Neural crest cell (in vitro differentiated cells): ENCODE measurements at regions not wholly inside any gene's neighbourhood (a gene's known extent, or its start where the extent isn't known, plus 50 kb on each side); places are given as distances from the start of the nearest gene placed in this dataset.

Source experiments
- DNase-seq: peaks from one replicate; pipeline ENCODE4 v3.0.0; 2021; ENCODE audit warnings: low read depth, mixed read lengths, low spot score
- H3K27ac Mint-ChIP-seq: one replicate; pipeline ENCODE4 v1.8.0; 2021; ENCODE audit warnings: mild to moderate bottlenecking, mixed read lengths; ENCODE audit not compliant: unreplicated experiment
- H3K27me3 Mint-ChIP-seq: 2 replicates; pipeline ENCODE4 v1.8.0; 2021; ENCODE audit warnings: low read depth, mild to moderate bottlenecking, mixed read lengths
- H3K36me3 Mint-ChIP-seq: 2 replicates; pipeline ENCODE4 v1.8.0; 2021; ENCODE audit warnings: low read depth, mild to moderate bottlenecking, mixed read lengths
- H3K4me1 Mint-ChIP-seq: 2 replicates; pipeline ENCODE4 v1.8.0; 2021; ENCODE audit warnings: mixed read lengths
- H3K4me3 Mint-ChIP-seq: one replicate; pipeline ENCODE4 v1.8.0; 2021; ENCODE audit warnings: mild to moderate bottlenecking, mixed read lengths
- H3K9me3 Mint-ChIP-seq: 2 replicates; pipeline ENCODE4 v1.8.0; 2021; ENCODE audit warnings: mixed read lengths
- CTCF ChIP-seq: fragments of 200-600 bp; sonication (generic); conservative IDR thresholded peaks from 2 replicates; pipeline ENCODE4 v1.5.0; 2021; ENCODE audit warnings: antibody characterized with exemption, mild to moderate bottlenecking

- peaks cover 24% of the 10 kb centered on the region for H3K27me3 Mint-ChIP-seq
Measured at GRCh38 chr20:22942742-22943141, 92.4 kb upstream of the SSTR4 start.

DNA sequence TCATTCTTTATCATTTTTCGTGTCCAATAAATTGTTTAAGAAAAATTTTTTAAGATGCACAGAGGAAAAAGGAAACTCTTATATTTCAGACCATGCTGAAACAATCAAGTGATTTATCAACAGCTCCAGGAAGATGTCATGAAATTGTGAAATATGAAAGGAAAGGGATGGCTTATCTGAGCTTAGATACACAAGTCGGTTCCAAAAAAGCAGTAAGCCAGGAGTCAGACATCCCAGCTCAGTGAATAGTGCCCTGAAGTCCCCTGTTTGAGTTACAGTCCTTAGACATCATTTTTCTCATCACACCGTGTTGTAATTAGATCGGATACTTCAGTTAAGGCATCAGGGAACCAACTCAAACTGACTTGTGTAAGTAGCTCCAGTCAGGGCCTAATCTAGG lies 91.0 kb upstream of the SSTR4 start:
- Mint-ChIP-seq H3K9me3 (peaks cover 3% of the 10 kb centered on the region), H3K36me3 (no peaks in the 10 kb centered on the region), H3K27me3 (peaks cover 27% of the 10 kb centered on the region), H3K4me1 (peaks cover 17% of the 10 kb centered on the region), H3K27ac (no peak overlapping the region), H3K4me3 (no peak overlapping the region)
- TF ChIP-seq CTCF: no peak
- no peak for DNase-seq

More at GRCh38 chr20:22942742-22943141, 92.4 kb upstream of the SSTR4 start:
- no peak overlapping the region for H3K27ac Mint-ChIP-seq
- H3K9me3 Mint-ChIP-seq: peaks cover 3% of the 10 kb centered on the region
- peaks cover 18% of the 10 kb centered on the region for H3K4me1 Mint-ChIP-seq
- no peak overlapping the region for H3K4me3 Mint-ChIP-seq
- no peak for TF ChIP-seq CTCF
- no peaks in the 10 kb centered on the region for H3K36me3 Mint-ChIP-seq
- no peak for DNase-seq

DNA sequence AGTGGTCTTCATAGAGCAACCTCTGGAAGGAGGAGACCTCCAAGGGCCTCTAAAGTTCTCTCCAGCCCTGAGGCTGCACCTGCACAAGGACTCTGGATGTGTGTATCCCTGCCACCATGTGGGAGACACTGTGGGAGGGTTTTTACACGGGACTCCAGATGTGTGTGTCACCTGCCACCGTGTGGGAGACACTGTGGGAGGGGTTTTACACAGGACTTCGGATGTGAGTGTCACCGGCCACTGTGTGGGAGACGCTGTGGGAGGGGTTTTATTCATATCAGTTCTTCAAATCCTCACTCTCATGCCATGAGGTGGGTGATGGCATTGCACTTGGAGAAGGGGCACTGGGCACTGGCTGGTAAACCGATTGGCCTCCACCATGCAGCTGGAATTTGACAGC lies 90.2 kb upstream of the SSTR4 start:
- H3K4me1 Mint-ChIP-seq: peaks cover 14% of the 10 kb centered on the region
- peaks cover 27% of the 10 kb centered on the region for H3K27me3 Mint-ChIP-seq
- no peak overlapping the region for H3K27ac Mint-ChIP-seq
- no peak for TF ChIP-seq CTCF
- H3K4me3 Mint-ChIP-seq: no peak overlapping the region
- H3K9me3 Mint-ChIP-seq: peaks cover 3% of the 10 kb centered on the region
- no peaks in the 10 kb centered on the region for H3K36me3 Mint-ChIP-seq
- no peak for DNase-seq

DNA sequence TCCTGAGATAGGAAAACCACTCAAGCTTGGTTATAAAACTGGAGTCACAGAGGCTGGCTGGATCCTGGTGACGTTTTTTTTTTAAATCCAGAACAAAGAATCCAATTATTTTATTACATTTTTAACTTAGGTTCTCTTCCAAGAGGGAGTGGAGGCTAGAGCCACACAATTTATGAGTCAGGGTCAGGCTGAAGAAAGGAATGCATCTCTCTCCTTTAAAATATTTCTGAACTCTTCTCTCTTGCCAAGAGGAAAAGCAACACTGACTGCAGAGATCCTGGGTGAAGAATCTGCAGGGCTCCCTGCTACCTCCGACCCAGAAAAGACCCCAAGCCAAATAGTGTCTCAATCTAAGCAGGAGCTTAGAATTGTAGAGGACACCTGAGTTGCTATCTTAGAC lies 88.5 kb upstream of the SSTR4 start:
- Mint-ChIP-seq H3K9me3 (peaks cover 3% of the 10 kb centered on the region), H3K4me3 (no peak overlapping the region), H3K4me1 (peaks cover 2% of the 10 kb centered on the region), H3K27ac (no peak overlapping the region), H3K36me3 (no peaks in the 10 kb centered on the region), H3K27me3 (peaks cover 29% of the 10 kb centered on the region)
- no peak for DNase-seq
- no peak for TF ChIP-seq CTCF

DNA sequence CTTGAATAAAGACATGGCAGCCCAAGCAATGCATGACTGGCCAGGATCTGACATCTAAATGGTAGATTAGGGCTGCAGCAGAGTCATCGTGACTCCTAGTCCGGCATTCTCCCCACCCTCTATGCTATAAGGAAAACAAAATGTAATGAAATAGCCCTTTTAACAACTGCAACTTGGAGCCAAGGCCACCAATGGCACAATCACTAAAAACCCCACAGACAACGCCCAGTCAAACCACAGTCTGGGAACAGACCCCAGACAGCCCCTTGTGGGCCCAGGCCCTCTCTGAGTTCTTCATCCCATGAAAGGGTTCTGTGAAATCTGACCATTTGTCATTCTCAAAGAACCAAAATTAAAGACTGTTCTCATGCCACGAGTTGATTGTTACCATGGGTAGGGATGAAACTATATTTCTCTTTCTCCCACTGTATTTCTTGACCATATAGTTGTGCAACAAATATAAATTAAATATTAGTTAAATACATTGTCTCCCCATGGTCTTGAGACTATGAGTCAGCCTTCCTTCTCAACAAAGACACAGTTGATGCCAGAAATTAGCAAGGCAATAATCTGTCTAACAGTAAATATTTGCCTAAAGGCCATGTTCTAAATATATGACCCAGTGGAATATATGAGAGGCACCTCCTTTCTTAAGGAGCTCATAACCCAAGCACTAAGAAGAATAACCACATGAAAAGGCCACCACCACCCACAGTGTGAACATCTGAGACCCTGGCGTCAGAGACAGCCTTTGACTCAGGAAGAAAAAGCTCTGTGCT lies 85.6 kb upstream of the SSTR4 start:
- Mint-ChIP-seq H3K27ac (no peak overlapping the region), H3K4me1 (no peaks in the 10 kb centered on the region), H3K9me3 (peaks cover 2% of the 10 kb centered on the region), H3K4me3 (no peak overlapping the region), H3K27me3 (peaks cover 32% of the 10 kb centered on the region), H3K36me3 (no peaks in the 10 kb centered on the region)
- DNase-seq: no peak
- no peak for TF ChIP-seq CTCF
